NCI-H128 (cell line): ENCODE measurements at regions not wholly inside any gene's neighbourhood (a gene's known extent, or its start where the extent isn't known, plus 50 kb on each side); places are given as distances from the start of the nearest gene placed in this dataset.

Experiments used
- DNase-seq: peaks from one replicate; lab custom pipeline; 2025; ENCODE audit not compliant: unreplicated experiment; lab: John Stamatoyannopoulos, UW

- DNase-seq: no peak
Measured at GRCh38 chr2:183214680-183215079, 90.4 kb downstream of the NUP35 start.

- DNase-seq: no peak
Measured at GRCh38 chr2:183215917-183216316, 91.7 kb downstream of the NUP35 start.

DNA sequence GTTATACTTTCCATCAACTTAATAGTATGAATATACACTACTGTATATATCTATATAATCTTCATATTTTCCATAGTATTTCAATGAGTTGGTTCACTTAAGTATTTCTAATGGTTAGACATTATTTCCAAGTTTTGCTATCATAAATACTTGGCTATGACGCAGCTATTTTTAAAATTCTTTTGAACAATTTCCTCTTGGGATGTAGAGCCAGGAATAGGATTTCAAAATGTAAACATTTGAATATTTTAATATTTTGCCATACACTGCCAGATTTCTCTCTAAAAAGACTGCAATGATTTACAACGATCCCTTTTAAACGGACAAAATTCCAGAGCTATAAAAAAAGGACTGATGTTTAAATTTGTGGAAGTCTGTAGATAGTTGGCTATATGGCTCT is 95.6 kb downstream of the NUP35 start:
- DNase-seq: no peak

DNA sequence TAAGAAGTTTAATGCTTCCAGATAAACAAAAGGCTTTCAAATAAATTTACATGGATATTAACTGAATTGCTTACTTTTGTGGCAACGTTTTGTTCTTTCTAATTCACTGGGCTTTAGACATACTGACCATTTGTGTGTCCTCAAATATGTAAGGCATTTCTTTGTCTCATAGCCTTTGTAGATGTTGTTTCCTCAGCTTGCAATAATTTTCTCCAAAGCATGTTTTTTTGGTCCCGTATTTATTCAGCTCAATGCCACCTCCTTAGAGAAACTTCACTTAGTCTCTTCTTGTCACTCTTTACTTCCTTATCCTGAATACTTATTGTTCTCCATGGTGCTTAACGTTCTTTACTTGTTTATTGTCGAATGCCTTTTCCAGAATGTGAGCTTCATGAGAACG is 98.5 kb downstream of the NUP35 start:
- no peak for DNase-seq

DNA sequence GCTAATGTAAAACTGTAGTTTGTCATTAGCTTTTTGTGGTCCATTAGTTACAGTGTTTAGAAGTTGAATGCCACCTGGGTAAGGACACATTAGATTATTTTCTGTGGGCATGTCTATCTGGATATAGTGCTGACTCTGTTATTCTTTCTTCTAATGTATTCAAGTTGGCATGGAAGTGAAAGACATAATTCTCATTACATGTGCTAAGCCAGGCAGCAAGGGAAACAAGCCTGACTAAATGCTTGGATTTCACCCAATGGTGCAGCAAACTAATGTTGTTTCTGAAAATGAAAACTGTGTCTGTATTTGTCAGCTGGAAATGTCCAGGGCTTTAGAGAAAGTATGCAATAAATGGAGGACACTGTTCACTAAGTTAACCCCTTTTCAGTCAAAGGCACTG is 100.7 kb downstream of the NUP35 start:
- DNase-seq: no peak

DNA sequence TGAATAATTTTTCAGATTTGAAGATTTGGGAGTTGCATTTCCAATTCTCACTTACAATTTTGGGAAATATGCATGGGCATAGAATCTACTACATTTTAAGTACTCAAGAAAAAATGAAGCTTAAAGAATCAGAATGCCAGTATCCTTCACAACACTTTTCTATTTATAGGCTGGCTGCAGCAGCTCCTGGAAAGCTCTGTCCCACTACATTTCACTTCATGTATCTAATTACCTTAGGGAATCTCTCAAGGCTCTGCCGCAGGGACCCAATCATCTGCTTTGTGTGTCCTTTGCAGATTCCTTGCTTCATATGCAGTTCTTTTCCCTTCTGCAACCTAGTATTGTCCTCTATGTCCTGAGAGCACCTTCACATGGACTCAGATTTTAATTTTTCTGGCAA is 102.9 kb downstream of the NUP35 start:
- DNase-seq: no peak

DNA sequence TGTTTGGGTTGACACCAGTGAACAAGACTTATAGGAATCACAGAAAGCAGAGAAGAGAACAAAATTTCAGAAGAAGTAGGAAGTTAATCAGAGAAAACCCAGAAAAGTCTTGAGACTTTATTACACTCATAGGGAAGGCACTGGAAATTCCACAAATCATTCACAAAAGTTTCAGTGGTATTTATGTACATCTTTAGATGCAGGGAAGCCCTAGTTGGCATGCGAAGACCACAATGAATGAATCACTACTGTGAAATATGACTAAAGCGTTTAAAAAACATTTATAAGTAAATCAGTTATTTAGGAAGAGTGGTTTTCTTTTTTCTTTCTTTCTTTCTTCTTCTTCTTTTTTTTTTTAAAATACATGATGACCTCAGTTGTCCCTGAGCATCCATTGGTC is 105.1 kb downstream of the NUP35 start:
- DNase-seq: no peak

DNA sequence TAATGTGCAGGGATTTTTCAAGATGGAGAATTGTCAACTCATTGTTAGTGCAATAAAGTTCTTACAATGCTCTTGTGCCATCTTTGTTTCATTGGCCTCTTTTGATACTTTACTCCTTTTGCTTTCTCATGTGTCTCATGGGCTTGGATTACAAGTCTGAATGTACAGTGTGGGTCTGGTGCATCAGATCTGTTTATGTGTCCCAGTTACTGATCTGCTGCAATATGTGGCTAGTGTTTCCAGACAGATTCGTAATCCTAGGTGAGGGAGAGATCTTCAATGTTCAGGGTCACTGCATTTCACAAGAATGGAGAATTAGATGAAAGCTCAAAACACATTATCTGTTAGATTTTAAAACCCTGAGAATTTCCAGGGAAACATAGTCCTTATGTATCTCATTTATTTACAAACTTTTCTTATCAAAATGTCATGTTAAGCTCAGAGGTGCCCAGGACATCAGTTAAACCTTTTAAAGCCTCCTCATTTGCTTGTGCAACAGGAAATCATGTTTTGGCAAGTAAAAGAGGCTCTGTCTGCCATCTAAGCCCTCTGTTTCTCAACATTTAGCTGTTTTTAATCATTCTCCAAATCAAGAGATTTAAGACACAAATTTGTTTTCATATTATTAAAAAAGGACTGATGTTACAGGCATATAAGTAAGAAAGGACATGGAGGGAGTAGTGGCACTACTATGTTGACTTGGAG is 108.1 kb downstream of the NUP35 start:
- no peak for DNase-seq

GRCh38 chr2:183242937-183243336 is 118.7 kb downstream of the NUP35 start:
- peak; percentile 41 for DNase-seq

DNA sequence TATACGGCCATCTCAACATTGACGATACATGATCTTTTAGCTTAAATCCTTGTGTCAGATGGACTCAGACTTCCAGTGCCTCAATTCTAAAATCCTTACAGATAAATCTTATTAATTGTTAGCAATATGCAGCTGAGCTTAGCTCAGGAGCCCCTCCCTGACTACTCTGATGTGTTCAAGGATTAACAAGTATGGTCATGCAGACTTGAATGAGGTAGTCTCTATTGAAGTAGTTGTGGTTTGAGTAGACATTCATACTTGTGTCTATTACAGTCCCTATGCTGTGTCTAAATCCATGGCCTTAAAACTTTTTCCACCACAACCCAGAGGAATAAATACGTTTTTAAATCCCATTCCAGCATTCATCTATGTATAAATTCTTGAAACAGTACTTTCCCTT is 119.5 kb downstream of the NUP35 start:
- DNase-seq: no peak

GRCh38 chr2:183244300-183244844 is 120.1 kb downstream of the NUP35 start:
- no peak for DNase-seq

- DNase-seq: peak; percentile 6
Measured at GRCh38 chr2:183248866-183249567, 124.8 kb downstream of the NUP35 start.

DNA sequence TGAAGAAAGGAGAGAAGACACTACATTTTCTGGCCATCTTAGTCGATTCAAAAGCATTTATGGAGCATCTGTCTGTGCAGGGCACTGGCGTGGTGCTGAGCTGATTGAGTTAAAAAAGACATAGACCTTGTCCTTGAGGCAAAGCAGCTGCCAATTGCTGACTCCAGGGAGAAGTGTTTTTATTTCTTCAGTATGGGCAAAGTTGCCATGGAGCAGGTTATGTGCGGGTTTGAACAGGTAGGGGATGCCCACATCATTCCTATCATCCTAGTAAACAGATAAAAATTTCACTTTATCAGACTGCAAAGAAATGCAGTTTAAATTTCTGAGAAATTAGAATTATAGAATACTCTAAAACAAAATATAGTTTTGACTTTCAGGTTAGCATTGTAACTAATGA is 125.8 kb downstream of the NUP35 start:
- no peak for DNase-seq

GRCh38 chr2:183250472-183250871 is 126.2 kb downstream of the NUP35 start:
- DNase-seq: no peak

DNA sequence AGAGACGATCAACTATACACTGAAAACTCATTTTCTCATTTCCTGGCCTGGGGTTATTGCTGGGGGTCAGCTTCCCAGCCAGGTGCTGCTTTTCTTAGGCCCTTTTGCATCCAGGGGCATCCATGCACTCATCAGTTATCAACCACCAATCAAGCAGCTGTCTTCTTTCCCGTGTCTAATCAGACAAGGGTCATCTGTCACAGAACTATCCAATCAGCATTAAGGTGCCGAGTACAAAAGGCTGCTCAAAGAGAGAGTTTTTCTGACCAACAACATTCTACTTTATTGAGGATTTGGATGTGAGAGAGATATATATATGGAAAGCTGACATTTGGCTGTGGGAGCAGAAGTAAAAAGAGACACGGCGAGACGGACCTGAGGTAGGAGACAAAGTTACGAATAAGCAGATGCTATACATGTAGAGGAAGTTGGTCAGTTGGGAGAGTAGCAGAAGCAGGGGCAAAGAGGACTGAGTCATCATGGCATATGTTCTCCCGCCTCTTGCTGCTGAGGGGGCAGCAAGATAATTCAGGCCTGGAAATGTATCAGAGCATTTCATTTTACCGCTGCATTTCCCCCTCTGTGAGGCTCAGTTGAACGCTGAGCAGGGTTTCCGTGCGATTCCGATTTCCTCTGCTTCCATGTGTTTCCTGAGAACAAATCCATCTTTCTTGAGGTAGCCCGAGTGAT is 129.3 kb downstream of the NUP35 start:
- DNase-seq: no peak

- DNase-seq: no peak
Measured at GRCh38 chr2:183255411-183255810, 131.2 kb downstream of the NUP35 start.

GRCh38 chr2:183259921-183260320 is 135.7 kb downstream of the NUP35 start:
- DNase-seq: no peak

- DNase-seq: no peak
Measured at GRCh38 chr2:183260527-183260926, 136.3 kb downstream of the NUP35 start.

DNA sequence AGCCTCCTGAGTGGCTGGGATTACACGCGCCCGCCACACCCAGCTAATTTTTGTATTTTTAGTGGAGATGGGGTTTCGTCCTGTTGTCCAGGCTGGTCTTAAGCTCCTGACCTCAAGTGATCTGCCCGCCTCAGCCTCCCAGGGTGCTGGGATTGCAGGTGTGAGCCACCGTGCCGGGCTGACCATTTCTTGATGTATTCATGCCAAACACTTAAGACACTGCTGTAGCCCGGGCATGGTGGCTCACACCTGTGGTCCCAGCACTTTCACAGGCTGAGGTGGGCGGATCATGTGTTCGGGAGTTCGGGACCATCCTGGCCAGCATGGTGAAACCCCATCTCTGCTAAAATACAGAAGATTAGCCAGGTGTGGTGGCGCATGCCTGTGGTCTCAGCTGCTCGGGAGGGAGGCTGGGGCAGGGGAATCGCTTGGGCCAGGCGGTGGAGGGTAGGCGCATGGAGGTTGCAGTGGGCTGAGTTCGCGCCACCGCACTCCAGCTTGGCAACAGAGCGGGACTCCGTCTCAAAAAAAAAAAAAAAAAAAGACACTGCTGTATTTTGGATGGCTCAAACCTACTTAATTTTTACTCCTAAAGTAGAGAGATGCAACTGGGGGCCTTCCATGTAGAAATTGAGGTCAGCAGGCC is 140.8 kb downstream of the NUP35 start:
- DNase-seq: no peak

- DNase-seq: no peak
Measured at GRCh38 chr2:183267148-183267827, 143.0 kb downstream of the NUP35 start.

- no peak for DNase-seq
Measured at GRCh38 chr2:183269956-183270355, 145.7 kb downstream of the NUP35 start.
